ENCODE measurements at regions not wholly inside any gene's neighbourhood (a gene's known extent, or its start where the extent isn't known, plus 50 kb on each side); places are given as distances from the start of the nearest gene placed in this dataset.

GRCh38 chr6:47137073-47137472 is 94.9 kb upstream of the ADGRF1 start:
- Histone ChIP-seq H3K36me3 (ENCODE audit: low read depth, low read length) (no peaks in the 10 kb centered on the region), H3F3A (ENCODE audit: low read length, unreplicated experiment) (peaks cover 3% of the 10 kb centered on the region), H3K9me2 (replicated peaks; ENCODE audit: low read length) (no peaks in the 10 kb centered on the region), H3K9ac (ENCODE audit: low read length) (no peak overlapping the region), H3K4me3 (ENCODE audit: low read length) (no peak overlapping the region), H3K27ac (ENCODE audit: low read length) (peak overlapping the region; percentile 85; the same call in 1 of the 2 replicates), H3K27me3 (ENCODE audit: low read length) (no peaks in the 10 kb centered on the region), H3K79me2 (ENCODE audit: low read length) (no peaks in the 10 kb centered on the region), H3K4me1 (ENCODE audit: insufficient read depth, low read length) (peaks cover 32% of the 10 kb centered on the region), H3K9me3 (ENCODE audit: low read length) (no peaks in the 10 kb centered on the region), H4K20me1 (ENCODE audit: low read length) (no peaks in the 10 kb centered on the region), H3K4me2 (ENCODE audit: low read length) (no peak overlapping the region), H2AFZ (ENCODE audit: low read length) (no peak overlapping the region)
- CTCF ChIA-PET = no interaction called here
- POLR2A ChIA-PET (ENCODE audit: unreplicated experiment) = no interaction called here
- ATAC-seq (no peak), DNase-seq (no peak)
- no peak for TF ChIP-seq CTCF (conservative IDR thresholded peaks at IDR 0.05; ENCODE audit: low read depth, low read length)
- TF ChIP-seq EZH2phosphoT487 (IDR thresholded peaks at IDR 0.05; ENCODE audit: borderline replicate concordance, low read length) = no peak
- TF ChIP-seq EZH2 (IDR thresholded peaks at IDR 0.05; ENCODE audit: low read length, unreplicated experiment) = no peak
- no TSS peak for BruUV-seq (replicated peaks)
- intact Hi-C loops (cut with micrococcal nuclease) = loop anchor here (5.0 kb wide), 1 partner anchor 85 kb away; no protein-coding TSS in a partner anchor

GRCh38 chr6:47135772-47136171 is 93.6 kb upstream of the ADGRF1 start:
- no TSS peak for BruUV-seq (replicated peaks)
- peak; percentile 73 for ATAC-seq
- POLR2A ChIA-PET (ENCODE audit: unreplicated experiment) = interaction anchor here (0.5 kb wide), 1 partner anchor 94 kb away, joined by 3 read pairs; no protein-coding TSS in a partner anchor
- Histone ChIP-seq H3K4me2 (ENCODE audit: low read length) (peak overlapping the region; percentile 70), H3K27ac (ENCODE audit: low read length) (peak overlapping the region; percentile 96), H3K4me1 (ENCODE audit: insufficient read depth, low read length) (peaks cover 32% of the 10 kb centered on the region), H3K36me3 (ENCODE audit: low read depth, low read length) (no peaks in the 10 kb centered on the region), H3K79me2 (ENCODE audit: low read length) (no peaks in the 10 kb centered on the region), H3F3A (ENCODE audit: low read length, unreplicated experiment) (peaks cover 3% of the 10 kb centered on the region), H3K4me3 (ENCODE audit: low read length) (no peak overlapping the region), H2AFZ (ENCODE audit: low read length) (no peak overlapping the region), H3K9me2 (replicated peaks; ENCODE audit: low read length) (no peaks in the 10 kb centered on the region), H3K9ac (ENCODE audit: low read length) (peak overlapping the region; percentile 82), H4K20me1 (ENCODE audit: low read length) (no peaks in the 10 kb centered on the region), H3K9me3 (ENCODE audit: low read length) (no peaks in the 10 kb centered on the region), H3K27me3 (ENCODE audit: low read length) (no peaks in the 10 kb centered on the region)
- intact Hi-C loops (cut with micrococcal nuclease) = loop anchor here (1.0 to 5.0 kb wide), 7 partner anchors 26 to 163 kb away; no protein-coding TSS in a partner anchor
- TF ChIP-seq CTCF (conservative IDR thresholded peaks at IDR 0.05; ENCODE audit: low read depth, low read length) (no peak), EZH2phosphoT487 (IDR thresholded peaks at IDR 0.05; ENCODE audit: borderline replicate concordance, low read length) (no peak), EZH2 (IDR thresholded peaks at IDR 0.05; ENCODE audit: low read length, unreplicated experiment) (no peak)
- peak; percentile 99 for DNase-seq
- CTCF ChIA-PET = interaction anchor here (0.6 to 1.0 kb wide), 4 partner anchors 25 to 50 kb away, joined by 3 to 4 read pairs (median 3); no protein-coding TSS in a partner anchor

DNA sequence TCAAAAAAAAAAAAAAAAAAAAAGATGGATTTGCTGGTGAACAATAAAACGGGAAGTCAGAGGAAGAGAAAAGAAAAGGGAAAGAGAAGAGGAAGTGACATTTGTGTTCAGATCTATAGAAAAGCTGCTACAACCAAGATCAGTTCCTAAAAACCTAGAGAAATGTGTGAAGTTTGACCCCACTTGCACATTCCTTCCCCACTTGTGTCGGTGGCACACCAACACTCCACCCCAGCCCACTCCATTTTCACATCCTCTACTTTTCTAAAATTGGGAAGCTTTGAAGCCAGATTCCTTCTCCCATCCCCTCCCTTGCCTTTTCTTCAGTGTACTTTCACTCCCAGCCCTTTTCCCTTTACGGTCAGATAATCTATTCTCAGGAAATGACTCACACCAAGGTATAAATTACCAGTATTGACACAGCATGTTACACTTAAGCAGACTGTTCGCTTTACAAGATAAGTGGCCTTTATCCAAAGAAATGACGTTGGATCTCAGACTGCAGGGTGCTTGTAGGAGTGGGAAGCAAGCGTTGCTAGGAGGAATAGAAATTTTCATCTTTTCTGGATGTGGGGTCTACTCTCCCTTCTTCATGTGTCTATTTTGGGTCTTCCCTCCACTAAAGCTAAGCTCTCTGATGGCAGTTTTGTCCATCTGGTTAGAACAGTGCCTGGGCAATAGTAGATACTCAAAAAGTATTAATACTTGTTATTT is 92.5 kb upstream of the ADGRF1 start:
- no peaks in the 10 kb centered on the region for H3K36me3 ChIP-seq (ENCODE audit: low read depth, low read length)
- peaks cover 32% of the 10 kb centered on the region for H3K4me1 ChIP-seq (ENCODE audit: insufficient read depth, low read length)
- peak overlapping the region; percentile 82 for H3K9ac ChIP-seq (ENCODE audit: low read length)
- no peak for TF ChIP-seq EZH2phosphoT487 (IDR thresholded peaks at IDR 0.05; ENCODE audit: borderline replicate concordance, low read length)
- TF ChIP-seq CTCF (conservative IDR thresholded peaks at IDR 0.05; ENCODE audit: low read depth, low read length) = no peak
- no peak for TF ChIP-seq EZH2 (IDR thresholded peaks at IDR 0.05; ENCODE audit: low read length, unreplicated experiment)
- H3K27ac ChIP-seq (ENCODE audit: low read length) = peak overlapping the region; percentile 96
- H3K9me3 ChIP-seq (ENCODE audit: low read length) = no peaks in the 10 kb centered on the region
- H2AFZ ChIP-seq (ENCODE audit: low read length) = no peak overlapping the region
- intact Hi-C loops (cut with micrococcal nuclease) = loop anchor here (1.0 to 5.0 kb wide), 7 partner anchors 27 to 164 kb away; no protein-coding TSS in a partner anchor
- H4K20me1 ChIP-seq (ENCODE audit: low read length) = no peaks in the 10 kb centered on the region
- H3K79me2 ChIP-seq (ENCODE audit: low read length) = no peaks in the 10 kb centered on the region
- peak overlapping the region; percentile 70 for H3K4me2 ChIP-seq (ENCODE audit: low read length)
- H3K9me2 ChIP-seq (replicated peaks; ENCODE audit: low read length) = no peaks in the 10 kb centered on the region
- BruUV-seq (replicated peaks) = no TSS peak
- ATAC-seq (peak; percentile 72), DNase-seq (peak; percentile 99)
- H3F3A ChIP-seq (ENCODE audit: low read length, unreplicated experiment) = peaks cover 3% of the 10 kb centered on the region
- H3K4me3 ChIP-seq (ENCODE audit: low read length) = peak overlapping the region; percentile 39
- H3K27me3 ChIP-seq (ENCODE audit: low read length) = no peaks in the 10 kb centered on the region
- ChIA-PET CTCF (interaction anchor here (0.7 kb wide), 1 partner anchor 36 kb away, joined by 6 read pairs; no protein-coding TSS in a partner anchor), POLR2A (ENCODE audit: unreplicated experiment) (interaction anchor here (0.6 kb wide), 1 partner anchor 95 kb away, joined by 3 read pairs; no protein-coding TSS in a partner anchor)
